Mesenchymal stem cell (in vitro differentiated cells and primary cell): ENCODE measurements at regions not wholly inside any gene's neighbourhood (a gene's known extent, or its start where the extent isn't known, plus 50 kb on each side); places are given as distances from the start of the nearest gene placed in this dataset.

Experiments used
- DNase-seq: peaks from one replicate; pipeline ENCODE4 v3.0.0-alpha.2; 2013
- H2AFZ ChIP-seq: one replicate; pipeline ENCODE4 v1.6.1; 2013; ENCODE audit warnings: low read depth, mild to moderate bottlenecking, control low read depth, inconsistent platforms, low read length, moderate library complexity
- H2AK5ac ChIP-seq: 2 replicates; pipeline ENCODE4 v1.6.1; 2013; ENCODE audit warnings: low read length, moderate library complexity, mild to moderate bottlenecking, inconsistent platforms; ENCODE audit not compliant: severe bottlenecking
- H2BK120ac ChIP-seq: one replicate; pipeline ENCODE4 v1.6.1; 2013; ENCODE audit warnings: low read depth, mild to moderate bottlenecking, inconsistent platforms, low read length, moderate library complexity
- H2BK12ac ChIP-seq, 2 experiments: one replicate each; pipeline ENCODE4 v1.6.1; 2013; ENCODE audit warnings: inconsistent platforms in 2 of 2, low read length in 2 of 2, mild to moderate bottlenecking in 2 of 2, moderate library complexity in 2 of 2, control low read depth in 1 of 2
- H2BK15ac ChIP-seq: one replicate; pipeline ENCODE4 v1.6.1; 2013; ENCODE audit warnings: mild to moderate bottlenecking, low read depth, inconsistent platforms; ENCODE audit not compliant: poor library complexity, severe bottlenecking
- H2BK5ac ChIP-seq: 2 replicates; pipeline ENCODE4 v1.6.1; 2013; ENCODE audit warnings: low read depth, mild to moderate bottlenecking, low read length, control low read depth, inconsistent platforms; ENCODE audit not compliant: poor library complexity, severe bottlenecking
- H3K14ac ChIP-seq, 2 experiments: one replicate each; pipeline ENCODE4 v1.6.1; 2013; ENCODE audit warnings: inconsistent platforms in 2 of 2, low read length in 2 of 2, control low read depth in 1 of 2, mild to moderate bottlenecking in 1 of 2, moderate library complexity in 1 of 2
- H3K18ac ChIP-seq, 2 experiments: one replicate each; pipeline ENCODE4 v1.6.1; 2013; ENCODE audit warnings: inconsistent platforms in 2 of 2, low read length in 2 of 2, control low read depth in 1 of 2, low read depth in 1 of 2, mild to moderate bottlenecking in 1 of 2
- H3K23ac ChIP-seq, 2 experiments: one replicate each; pipeline ENCODE4 v1.6.1; 2013; ENCODE audit warnings: inconsistent platforms in 2 of 2, low read length in 2 of 2, mild to moderate bottlenecking in 2 of 2, moderate library complexity in 2 of 2, control low read depth in 1 of 2
- H3K27ac ChIP-seq: 2 replicates; pipeline ENCODE4 v1.5.1; 2013; ENCODE audit warnings: mild to moderate bottlenecking, moderate library complexity, low read length, control low read depth, inconsistent platforms; ENCODE audit not compliant: poor library complexity, severe bottlenecking
- H3K27me3 ChIP-seq, 2 experiments: 2 replicates each; pipeline versions ENCODE4 v1.6.1 to v1.7.0; 2013; ENCODE audit warnings: low read length in 2 of 2, mild to moderate bottlenecking in 2 of 2, moderate library complexity in 2 of 2, control low read depth in 1 of 2, inconsistent platforms in 1 of 2; ENCODE audit not compliant: control insufficient read depth in 1 of 2, insufficient read depth in 1 of 2
- H3K36me3 ChIP-seq, 2 experiments: 2 replicates each; pipeline versions ENCODE4 v1.6.1 to v1.7.0; 2013; ENCODE audit warnings: low read length in 2 of 2, control low read depth in 1 of 2, inconsistent platforms in 1 of 2, low read depth in 1 of 2, mild to moderate bottlenecking in 1 of 2; ENCODE audit not compliant: insufficient read depth in 2 of 2, control insufficient read depth in 1 of 2
- H3K4ac ChIP-seq, 2 experiments: one replicate each; pipeline ENCODE4 v1.6.1; 2013; ENCODE audit warnings: inconsistent platforms in 2 of 2, low read length in 2 of 2, mild to moderate bottlenecking in 2 of 2, moderate library complexity in 2 of 2, control low read depth in 1 of 2, low read depth in 1 of 2
- H3K4me1 ChIP-seq: 2 replicates; pipeline ENCODE4 v1.6.1; 2013; ENCODE audit warnings: low read depth, low read length, control low read depth; ENCODE audit not compliant: control insufficient read depth, insufficient read depth
- H3K4me2 ChIP-seq: 2 replicates; pipeline ENCODE4 v1.6.1; 2013; ENCODE audit warnings: low read length, mild to moderate bottlenecking, inconsistent platforms; ENCODE audit not compliant: poor library complexity, severe bottlenecking
- H3K4me3 ChIP-seq, 2 experiments: 2 replicates each; pipeline versions ENCODE4 v1.5.1 to v1.7.0; 2013; ENCODE audit warnings: low read length in 2 of 2, mild to moderate bottlenecking in 2 of 2, control low read depth in 1 of 2, low read depth in 1 of 2; ENCODE audit not compliant: insufficient read depth in 1 of 2
- H3K79me1 ChIP-seq: replicated peaks from 2 replicates; pipeline ENCODE4 v1.6.1; 2013; ENCODE audit warnings: mild to moderate bottlenecking, control low read depth, low read length, inconsistent platforms; ENCODE audit not compliant: poor library complexity, severe bottlenecking
- H3K9ac ChIP-seq: 2 replicates; pipeline ENCODE4 v1.7.0; 2013; ENCODE audit warnings: mild to moderate bottlenecking, low read length, moderate library complexity
- H3K9me3 ChIP-seq: 2 replicates; pipeline ENCODE4 v1.7.0; 2013; ENCODE audit warnings: mild to moderate bottlenecking, low read length; ENCODE audit not compliant: control insufficient read depth
- H4K8ac ChIP-seq: one replicate; pipeline ENCODE4 v1.6.1; 2013; ENCODE audit warnings: inconsistent platforms, mild to moderate bottlenecking, low read length, moderate library complexity
- H4K91ac ChIP-seq: one replicate; pipeline ENCODE4 v1.6.1; 2013; ENCODE audit warnings: mild to moderate bottlenecking, low read length, inconsistent platforms
- WGBS: methylation state at CpG from one replicate; pipeline ENCODE4 v1.1.7; 2013; ENCODE audit warnings: mixed read lengths; 5-methylcytosine and 5-hydroxymethylcytosine counted together

- H3K9ac ChIP-seq = no peak overlapping the region
- no peak overlapping the region for H2BK15ac ChIP-seq
- H4K8ac ChIP-seq = no peak overlapping the region
- H3K14ac ChIP-seq = no peak overlapping the region
- H3K4me3 ChIP-seq = no peak overlapping the region
- H3K36me3 ChIP-seq = no peaks in the 10 kb centered on the region
- H3K27me3 ChIP-seq = peaks cover 0 to 16% of the 10 kb centered on the region in 2 experiments
- H3K23ac ChIP-seq = no peak overlapping the region
- H3K4me2 ChIP-seq = no peak overlapping the region
- no peak overlapping the region for H2BK120ac ChIP-seq
- H3K9me3 ChIP-seq = no peaks in the 10 kb centered on the region
- no peaks in the 10 kb centered on the region for H3K79me1 ChIP-seq
- no peak for DNase-seq
- no peak overlapping the region for H3K27ac ChIP-seq
- no peak overlapping the region for H2BK5ac ChIP-seq
- H3K4me1 ChIP-seq = no peaks in the 10 kb centered on the region
- H4K91ac ChIP-seq = no peak overlapping the region
- no peak overlapping the region for H2AK5ac ChIP-seq
- no peak overlapping the region for H3K18ac ChIP-seq
- H2AFZ ChIP-seq = no peak overlapping the region
- 75% methylated on average over 1 of the region's 1 CpG for WGBS
- H2BK12ac ChIP-seq = no peak overlapping the region
- no peak overlapping the region for H3K4ac ChIP-seq
Measured at GRCh38 chr5:175226506-175226905, 217.5 kb downstream of the DRD1 start.

- 66% methylated on average over 6 of the region's 7 CpGs for WGBS
- H4K91ac ChIP-seq = no peak overlapping the region
- no peak overlapping the region for H2BK5ac ChIP-seq
- no peak overlapping the region for H3K14ac ChIP-seq
- H3K79me1 ChIP-seq = no peaks in the 10 kb centered on the region
- H4K8ac ChIP-seq = no peak overlapping the region
- H2AFZ ChIP-seq = no peak overlapping the region
- no peaks in the 10 kb centered on the region for H3K9me3 ChIP-seq
- H3K36me3 ChIP-seq = no peaks in the 10 kb centered on the region
- H3K23ac ChIP-seq = no peak overlapping the region
- H2BK12ac ChIP-seq = no peak overlapping the region
- no peak overlapping the region for H2AK5ac ChIP-seq
- H2BK15ac ChIP-seq = no peak overlapping the region
- H2BK120ac ChIP-seq = no peak overlapping the region
- H3K4me3 ChIP-seq = no peak overlapping the region
- H3K4ac ChIP-seq = no peak overlapping the region
- H3K18ac ChIP-seq = no peak overlapping the region
- H3K27me3 ChIP-seq = peaks cover 0 to 13% of the 10 kb centered on the region in 2 experiments
- no peaks in the 10 kb centered on the region for H3K4me1 ChIP-seq
- H3K4me2 ChIP-seq = no peak overlapping the region
- no peak overlapping the region for H3K9ac ChIP-seq
- no peak for DNase-seq
- H3K27ac ChIP-seq = no peak overlapping the region
Measured at GRCh38 chr5:175223291-175223690, 220.7 kb downstream of the DRD1 start.

GRCh38 chr5:175222621-175223020, 221.4 kb downstream of the DRD1 start:
- no peaks in the 10 kb centered on the region for H3K9me3 ChIP-seq

GRCh38 chr5:175220549-175220948, 223.4 kb downstream of the DRD1 start:
- Histone ChIP-seq H4K8ac (no peak overlapping the region), H3K23ac (no peak overlapping the region), H3K27ac (no peak overlapping the region), H4K91ac (no peak overlapping the region), H3K18ac (no peak overlapping the region), H3K4me1 (no peaks in the 10 kb centered on the region), H3K14ac (no peak overlapping the region), H2BK5ac (no peak overlapping the region), H3K4me2 (no peak overlapping the region), H3K9me3 (no peaks in the 10 kb centered on the region), H2AK5ac (no peak overlapping the region), H2AFZ (no peak overlapping the region), H3K36me3 (no peaks in the 10 kb centered on the region), H3K27me3 (peaks cover 0 to 13% of the 10 kb centered on the region in 2 experiments), H2BK15ac (no peak overlapping the region), H2BK12ac (no peak overlapping the region), H3K4ac (no peak overlapping the region), H2BK120ac (no peak overlapping the region), H3K79me1 (no peaks in the 10 kb centered on the region), H3K9ac (no peak overlapping the region), H3K4me3 (no peak overlapping the region)
- WGBS = 30% methylated on average over 1 of the region's 1 CpG
- DNase-seq = no peak

More at GRCh38 chr5:175222621-175223020, 221.4 kb downstream of the DRD1 start:
- Histone ChIP-seq H2BK120ac (no peak overlapping the region), H2BK15ac (no peak overlapping the region), H3K4me1 (no peaks in the 10 kb centered on the region), H4K91ac (no peak overlapping the region), H4K8ac (no peak overlapping the region), H2BK12ac (no peak overlapping the region), H3K27me3 (peaks cover 0 to 13% of the 10 kb centered on the region in 2 experiments), H3K14ac (no peak overlapping the region), H2AFZ (no peak overlapping the region), H3K36me3 (no peaks in the 10 kb centered on the region), H3K4ac (no peak overlapping the region), H3K23ac (no peak overlapping the region), H3K9ac (no peak overlapping the region), H3K4me3 (no peak overlapping the region), H3K79me1 (no peaks in the 10 kb centered on the region), H3K27ac (no peak overlapping the region), H3K18ac (no peak overlapping the region), H3K4me2 (no peak overlapping the region), H2AK5ac (no peak overlapping the region), H2BK5ac (no peak overlapping the region)
- WGBS = 54% methylated on average over 2 of the region's 2 CpGs
- no peak for DNase-seq
